AG04449 (cell line): ENCODE measurements at regions not wholly inside any gene's neighbourhood (a gene's known extent, or its start where the extent isn't known, plus 50 kb on each side); places are given as distances from the start of the nearest gene placed in this dataset.
"Not testable (repeated sequence)": the region's sequence is repeated elsewhere in the genome, so short reads cannot be mapped to it uniquely, and the experiment has no call there.

Experiments
- CTCF ChIA-PET: fragments of 350-600 bp; formaldehyde crosslinking; extraction: SDS; loops from one replicate; lab custom pipeline; 2021; ENCODE audit warnings: antibody characterized with exemption; lab: Yijun Ruan, JAX
- POLR2A ChIA-PET: fragments of 400-600, 350-600 bp; formaldehyde crosslinking; extraction: SDS; loops from one replicate; lab custom pipeline; 2020; ENCODE audit warnings: antibody characterized with exemption, inconsistent platforms; lab: Yijun Ruan, JAX
- DNase-seq: peaks from one replicate; pipeline ENCODE4 v3.0.0-alpha.2; 2010; ENCODE audit warnings: low read depth, low spot score
- H3K4me3 ChIP-seq: 2 replicates; pipeline ENCODE4 v1.5.1; 2011; ENCODE audit warnings: low read depth, mild to moderate bottlenecking, control low read depth, low read length
- CTCF ChIP-seq: IDR thresholded peaks from one replicate; pipeline ENCODE4 v1.5.1; 2011; ENCODE audit warnings: mild to moderate bottlenecking, moderate library complexity, low read length, control low read depth, inconsistent platforms; ENCODE audit not compliant: insufficient read depth; ENCODE audit errors: missing control alignments

GRCh38 chr16:19967561-19967960, 82.9 kb upstream of the GPRC5B start:
- H3K4me3 ChIP-seq: no peak overlapping the region
- TF ChIP-seq CTCF: no peak
- POLR2A ChIA-PET: no interaction called here
- CTCF ChIA-PET: no interaction called here
- DNase-seq: no peak

GRCh38 chr16:19963301-19963700, 78.7 kb upstream of the GPRC5B start:
- POLR2A ChIA-PET: no interaction called here
- CTCF ChIA-PET: interaction anchor here (1.4 kb wide), 1 partner anchor 56 kb away, joined by 3 read pairs; no protein-coding TSS in a partner anchor
- no peak for TF ChIP-seq CTCF
- DNase-seq: no peak
- no peak overlapping the region for H3K4me3 ChIP-seq

- DNase-seq: no peak
- ChIA-PET CTCF (no interaction called here), POLR2A (no interaction called here)
- no peak for TF ChIP-seq CTCF
- no peak overlapping the region for H3K4me3 ChIP-seq
These were observed 75.5 kb upstream of the GPRC5B start for GRCh38 chr16:19960183-19960582.

GRCh38 chr16:19959736-19960135, 75.1 kb upstream of the GPRC5B start:
- CTCF ChIA-PET: interaction anchor here (0.8 kb wide), 1 partner anchor 51 kb away, joined by 3 read pairs; no protein-coding TSS in a partner anchor
- POLR2A ChIA-PET: no interaction called here

GRCh38 chr16:19955896-19956295, 71.2 kb upstream of the GPRC5B start:
- CTCF ChIA-PET, DNase-seq, POLR2A ChIA-PET: not testable (repeated sequence)

More at GRCh38 chr16:19959736-19960135, 75.1 kb upstream of the GPRC5B start:
- no peak overlapping the region for H3K4me3 ChIP-seq
- no peak for TF ChIP-seq CTCF
- no peak for DNase-seq

GRCh38 chr16:19955084-19955483, 70.4 kb upstream of the GPRC5B start:
- CTCF ChIA-PET, H3K4me3 ChIP-seq, DNase-seq, POLR2A ChIA-PET: not testable (repeated sequence)

More at GRCh38 chr16:19955896-19956295, 71.2 kb upstream of the GPRC5B start:
- H3K4me3 ChIP-seq: not testable (repeated sequence)

- ChIA-PET CTCF (no interaction called here), POLR2A (no interaction called here)
- no peak for DNase-seq
- no peak overlapping the region for H3K4me3 ChIP-seq
- no peak for TF ChIP-seq CTCF
These were observed 63.8 kb upstream of the GPRC5B start for GRCh38 chr16:19948186-19949104.
